Heart right ventricle (tissue), 16 donors: ENCODE measurements at regions not wholly inside any gene's neighbourhood (a gene's known extent, or its start where the extent isn't known, plus 50 kb on each side); places are given as distances from the start of the nearest gene placed in this dataset.

Source experiments
- ATAC-seq, 8 donors: fragments of 200-7000 bp; cut with Tn5 transposase; one replicate each; pipeline ENCODE4 v1.9.1; 2020; ENCODE audit warnings: mild to moderate bottlenecking in 8 of 8, moderate library complexity in 8 of 8, moderate number of reproducible peaks in 1 of 8
- DNase-seq, 2 donors: peaks; one replicate each; pipeline ENCODE4 v3.0.0-alpha.2; 2020
- H3K27ac ChIP-seq, 10 donors: fragments of 200-600 bp; sonication (generic) in 2 of 10; one replicate each; pipeline versions ENCODE4 v1.5.0 to v1.8.0; 2020 to 2022; ENCODE audit warnings: mild to moderate bottlenecking in 3 of 10
- H3K27me3 ChIP-seq, 7 donors: fragments of 200-600 bp; one replicate each; pipeline ENCODE4 v1.8.0; 2021 to 2022; ENCODE audit warnings: mild to moderate bottlenecking in 2 of 7
- H3K36me3 ChIP-seq, 9 donors: fragments of 200-600 bp; sonication (generic) in 1 of 9; one replicate each; pipeline versions ENCODE4 v1.5.0 to v1.8.0; 2020 to 2022; ENCODE audit warnings: mild to moderate bottlenecking in 2 of 9
- H3K4me1 ChIP-seq, 9 donors: fragments of 200-600 bp; sonication (generic) in 1 of 9; one replicate each; pipeline versions ENCODE4 v1.5.0 to v1.8.0; 2020 to 2022; ENCODE audit warnings: mild to moderate bottlenecking in 4 of 9
- H3K4me3 ChIP-seq, 10 donors: fragments of 200-600 bp; sonication (generic) in 2 of 10; one replicate each; pipeline versions ENCODE4 v1.5.0 to v1.8.0; 2020 to 2022; ENCODE audit warnings: mild to moderate bottlenecking in 7 of 10, moderate library complexity in 2 of 10
- H3K9me3 ChIP-seq, 11 donors: fragments of 200-600 bp in 10 of 11; sonication (generic) in 2 of 11; one replicate each; pipeline versions ENCODE4 v1.5.0 to v1.8.0; 2013 to 2022; ENCODE audit warnings: mild to moderate bottlenecking in 2 of 11, control low read depth in 1 of 11, moderate library complexity in 1 of 11
- WGBS, 2 donors: extraction: QIAGEN DNeasy Blood & Tissue Kit; methylation state at CpG; one replicate each; pipeline ENCODE4 v1.1.7; 2013; ENCODE audit warnings: inconsistent platforms in 1 of 2; 5-methylcytosine and 5-hydroxymethylcytosine counted together
- intact Hi-C, 10 donors: fragments of 100-400 bp; cut with DNase I; formaldehyde crosslinking; loops; one replicate each; pipeline versions ENCODE4 v1.11.1 to v1.14.2; 2022
- TF ChIP-seq, protein P1 (sequence below), 9 donors: fragments of 200-600 bp; sonication (generic) in 2 of 9; IDR thresholded peaks; one replicate each; pipeline versions ENCODE4 v1.5.0 to v1.8.0; 2021 to 2022; ENCODE audit warnings: antibody characterized with exemption in 9 of 9, mild to moderate bottlenecking in 5 of 9, moderate library complexity in 1 of 9
- donor health status: Arrhythmogenic right ventricular cardiomyopathy.
- donor health status: ischemic (EF 13 %, LVEDD 7.1; RV severe dilation, severe dysfunction).
- donor health status: healthy with polysubstance abuse.
- donor health status: DM: no; HTN: yes; CAD: no.
- donor health status: DM: no; HTN: no; CAD: no.
- donor health status: ischemic (EF 25% LVEDD 6.9; RV normal size, moderate dysfunction).
- donor health status: ischemic (EF 25% LVEDD 5.7; RV mildly dilated, moderate dysfunction).
- donor health status: healthy.
- donor health status: DM: yes; HTN: yes; CAD: no.
- donor health status: Ischemic cardiomyopathy.
- donor health status: ischemic (EF 35%, LVEDD 5.7; RV mildly dilated, moderate dysfunction).
- donor health status: nonischemic (EF 11% LVEDD 7.7; RV severe dilation, severe dysfunction).
- donor health status: DM: yes; HTN: yes; CAD: no.
- donor health status: PGD.
- donor health status: ischemic (EF 29% LVEDD 5.4; RV normal size, mild dysfunction).
- donor health status: nonischemic (EF 23%, LVEDD 6.1; RV moderate dilation, normal function).

DNA sequence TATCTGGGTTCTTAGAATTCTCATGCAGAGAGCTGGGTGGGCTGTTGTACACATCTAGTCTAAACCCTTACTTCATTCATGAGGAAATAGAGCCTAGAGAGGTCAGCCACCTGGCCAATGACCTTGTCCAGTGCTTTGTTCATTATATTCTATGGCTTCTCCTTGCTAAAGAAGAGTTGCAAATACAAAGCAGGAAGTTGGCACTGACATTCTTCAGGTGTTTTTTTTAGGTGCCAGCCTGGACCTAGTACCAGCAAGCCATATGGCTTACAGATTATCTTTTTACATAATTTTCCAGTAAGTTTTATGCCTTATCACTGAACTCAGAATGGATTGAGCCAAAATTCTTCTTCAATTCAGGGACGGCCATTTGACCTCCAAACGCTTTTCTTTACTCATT, 54.7 kb upstream of the PGM2 start:
- intact Hi-C loops, result no loop called here
- Histone ChIP-seq H3K27ac (no peak overlapping the region), H3K4me3 (no peak overlapping the region), H3K4me1 (peaks cover 0 to 19% (median 0%) of the 10 kb centered on the region in 9 donors), H3K9me3 (no peaks in the 10 kb centered on the region), H3K27me3 (no peaks in the 10 kb centered on the region), H3K36me3 (no peaks in the 10 kb centered on the region)
- ATAC-seq (no peak), DNase-seq (no peak)
- TF ChIP-seq, protein P1, sequence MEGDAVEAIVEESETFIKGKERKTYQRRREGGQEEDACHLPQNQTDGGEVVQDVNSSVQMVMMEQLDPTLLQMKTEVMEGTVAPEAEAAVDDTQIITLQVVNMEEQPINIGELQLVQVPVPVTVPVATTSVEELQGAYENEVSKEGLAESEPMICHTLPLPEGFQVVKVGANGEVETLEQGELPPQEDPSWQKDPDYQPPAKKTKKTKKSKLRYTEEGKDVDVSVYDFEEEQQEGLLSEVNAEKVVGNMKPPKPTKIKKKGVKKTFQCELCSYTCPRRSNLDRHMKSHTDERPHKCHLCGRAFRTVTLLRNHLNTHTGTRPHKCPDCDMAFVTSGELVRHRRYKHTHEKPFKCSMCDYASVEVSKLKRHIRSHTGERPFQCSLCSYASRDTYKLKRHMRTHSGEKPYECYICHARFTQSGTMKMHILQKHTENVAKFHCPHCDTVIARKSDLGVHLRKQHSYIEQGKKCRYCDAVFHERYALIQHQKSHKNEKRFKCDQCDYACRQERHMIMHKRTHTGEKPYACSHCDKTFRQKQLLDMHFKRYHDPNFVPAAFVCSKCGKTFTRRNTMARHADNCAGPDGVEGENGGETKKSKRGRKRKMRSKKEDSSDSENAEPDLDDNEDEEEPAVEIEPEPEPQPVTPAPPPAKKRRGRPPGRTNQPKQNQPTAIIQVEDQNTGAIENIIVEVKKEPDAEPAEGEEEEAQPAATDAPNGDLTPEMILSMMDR (IDR thresholded peaks at IDR 0.05), result no peak
- 58 to 72% methylated on average over 2 of the region's 2 CpGs for WGBS, 2 donors

DNA sequence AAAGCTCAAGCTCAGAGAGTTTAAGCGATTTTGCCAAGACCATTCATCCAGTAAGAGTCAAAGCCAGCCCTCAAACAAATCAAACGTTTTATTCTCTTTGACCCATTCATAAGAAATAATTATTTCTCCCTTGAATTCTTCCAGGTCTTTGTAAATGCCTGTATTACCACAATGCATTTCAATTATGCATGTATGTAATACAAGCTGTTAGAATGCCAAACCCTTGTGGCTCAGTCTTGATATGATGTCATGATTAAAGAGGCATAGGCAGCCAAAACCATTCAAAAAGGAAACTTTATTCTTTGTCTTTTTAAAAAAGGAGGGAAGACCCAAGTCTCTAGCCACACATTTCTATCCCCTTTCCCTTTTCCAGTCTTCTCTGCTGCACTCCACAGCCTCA, 56.5 kb upstream of the PGM2 start:
- WGBS, 2 donors, result 80 to 83% methylated on average over 2 of the region's 2 CpGs
- Histone ChIP-seq H3K4me1 (peaks cover 0 to 19% (median 0%) of the 10 kb centered on the region in 9 donors), H3K4me3 (no peak overlapping the region), H3K36me3 (no peaks in the 10 kb centered on the region), H3K9me3 (no peaks in the 10 kb centered on the region), H3K27me3 (no peaks in the 10 kb centered on the region), H3K27ac (no peak overlapping the region)
- ATAC-seq, result no peak
- intact Hi-C loops, result no loop called here
- DNase-seq, result no peak
- TF ChIP-seq, protein P1 (IDR thresholded peaks at IDR 0.05), result no peak

DNA sequence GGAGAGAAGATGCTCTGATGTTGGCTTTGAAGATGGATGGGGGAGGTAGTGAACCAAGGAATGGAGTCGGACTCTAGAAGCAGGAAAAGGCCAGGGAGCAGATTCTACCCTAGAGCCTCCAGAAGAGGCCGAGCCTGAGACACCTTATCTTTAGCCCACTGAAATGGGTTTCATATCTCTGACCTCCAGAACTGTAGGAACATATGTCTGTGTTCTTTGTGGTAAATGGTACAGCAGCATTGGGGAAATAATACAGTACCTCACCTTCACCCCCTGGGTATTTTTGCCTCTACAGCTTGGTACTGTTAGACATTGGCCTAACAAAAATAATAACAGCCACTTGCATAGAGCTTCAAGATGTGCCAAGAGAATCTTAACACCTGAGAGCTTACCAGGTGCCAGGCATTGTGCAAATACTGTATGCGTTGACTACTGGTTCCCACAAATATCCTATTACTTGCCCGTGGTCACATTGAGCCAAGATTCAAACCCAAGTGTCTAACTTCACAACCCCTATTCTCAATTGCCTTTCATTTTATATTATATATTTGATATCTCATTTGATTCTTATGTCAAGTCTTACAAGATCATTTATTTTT, 57.0 kb upstream of the PGM2 start:
- intact Hi-C loops, result no loop called here
- DNase-seq, result no peak
- no peak overlapping the region for H3K27ac ChIP-seq
- no peaks in the 10 kb centered on the region for H3K27me3 ChIP-seq
- TF ChIP-seq, protein P1 (IDR thresholded peaks at IDR 0.05), result no peak
- no peak overlapping the region for H3K4me3 ChIP-seq
- H3K9me3 ChIP-seq, result no peaks in the 10 kb centered on the region
- WGBS, 2 donors, result 92 to 94% methylated on average over 4 of the region's 4 CpGs
- peaks cover 0 to 19% (median 0%) of the 10 kb centered on the region in 9 donors for H3K4me1 ChIP-seq
- no peak for ATAC-seq
- H3K36me3 ChIP-seq, result no peaks in the 10 kb centered on the region

DNA sequence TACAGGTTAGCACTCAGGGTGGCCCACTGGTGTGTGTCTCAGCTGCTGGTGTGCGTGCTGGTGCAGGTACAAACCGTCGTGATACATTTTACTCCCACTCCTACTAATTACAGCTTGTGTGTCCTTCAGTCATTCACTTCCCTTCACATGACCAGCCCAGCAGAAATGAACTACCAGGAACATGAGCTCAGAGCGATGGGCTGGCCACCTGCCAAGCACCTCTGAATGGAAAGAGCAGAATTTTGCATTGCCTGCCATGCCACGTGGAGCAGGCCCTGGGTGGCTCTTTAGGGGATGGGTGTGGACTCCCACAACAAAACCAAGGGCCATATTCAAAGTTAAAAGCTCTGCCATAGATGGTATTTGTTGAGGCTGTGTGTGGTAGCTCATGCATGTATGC, 58.9 kb upstream of the PGM2 start:
- H3K4me1 ChIP-seq, result peaks cover 0 to 14% (median 0%) of the 10 kb centered on the region in 9 donors
- TF ChIP-seq, protein P1 (IDR thresholded peaks at IDR 0.05), result no peak
- peak in 5 of 8 donors; percentile 48 to 67 (median 58) for ATAC-seq
- 22 to 23% methylated on average over 5 of the region's 5 CpGs for WGBS, 2 donors
- H3K27me3 ChIP-seq, result no peaks in the 10 kb centered on the region
- peak; percentile 62 to 63 for DNase-seq
- H3K27ac ChIP-seq, result no peak overlapping the region
- no peaks in the 10 kb centered on the region for H3K9me3 ChIP-seq
- no peaks in the 10 kb centered on the region for H3K36me3 ChIP-seq
- H3K4me3 ChIP-seq, result no peak overlapping the region
- intact Hi-C loops, result no loop called here
